Smooth muscle cell (in vitro differentiated cells): ENCODE measurements at regions not wholly inside any gene's neighbourhood (a gene's known extent, or its start where the extent isn't known, plus 50 kb on each side); places are given as distances from the start of the nearest gene placed in this dataset.
A peak's percentile ranks its signal among the peaks of the same experiment; 100 is the strongest.

Source experiments
- DNase-seq: peaks from one replicate; lab custom pipeline; 2025; ENCODE audit not compliant: unreplicated experiment; lab: John Stamatoyannopoulos, UW
- H2AFZ ChIP-seq: fragments of 200-600 bp; sonication (generic); 2 replicates; pipeline ENCODE4 v1.6.0; 2016; ENCODE audit warnings: antibody characterized with exemption, low read depth, mild to moderate bottlenecking
- H3F3A ChIP-seq: fragments of 200-600 bp; sonication (generic); 2 replicates; pipeline ENCODE4 v1.6.0; 2017; ENCODE audit warnings: antibody characterized with exemption, low read depth
- H3K27ac ChIP-seq: fragments of 200-600 bp; sonication (generic); 2 replicates; pipeline ENCODE4 v1.5.1; 2016; ENCODE audit warnings: low read depth, mild to moderate bottlenecking
- H3K27me3 ChIP-seq: fragments of 200-600 bp; sonication (generic); 2 replicates; pipeline ENCODE4 v1.6.1; 2016; ENCODE audit warnings: low read depth, mild to moderate bottlenecking
- H3K36me3 ChIP-seq: fragments of 200-600 bp; sonication (generic); 2 replicates; pipeline ENCODE4 v1.5.1; 2016; ENCODE audit warnings: low read depth
- H3K4me1 ChIP-seq: fragments of 200-600 bp; sonication (generic); 2 replicates; pipeline ENCODE4 v1.5.1; 2016; ENCODE audit warnings: low read depth
- H3K4me2 ChIP-seq: fragments of 200-600 bp; sonication (generic); 2 replicates; pipeline ENCODE4 v1.6.0; 2016; ENCODE audit warnings: mild to moderate bottlenecking
- H3K4me3 ChIP-seq: fragments of 200-600 bp; sonication (generic); 2 replicates; pipeline ENCODE4 v1.5.1; 2016; ENCODE audit warnings: mild to moderate bottlenecking
- H3K79me2 ChIP-seq: fragments of 200-600 bp; sonication (generic); 2 replicates; pipeline ENCODE4 v1.6.0; 2016; ENCODE audit warnings: low read depth, mild to moderate bottlenecking
- H3K9ac ChIP-seq: fragments of 200-600 bp; sonication (generic); 2 replicates; pipeline ENCODE4 v1.6.0; 2016; ENCODE audit warnings: low read depth
- H3K9me3 ChIP-seq: fragments of 200-600 bp; sonication (generic); replicated peaks from 2 replicates; pipeline ENCODE4 v1.5.1; 2016; ENCODE audit warnings: low read depth
- H4K20me1 ChIP-seq: fragments of 200-600 bp; sonication (generic); 2 replicates; pipeline ENCODE4 v1.6.0; 2016; ENCODE audit warnings: low read depth
- WGBS: methylation state at CpG from one replicate; pipeline ENCODE4 v1.1.7; 2016; ENCODE audit warnings: low lambda C conversion rate; 5-methylcytosine and 5-hydroxymethylcytosine counted together
- TF ChIP-seq, protein P1 (sequence below): fragments of 200-600 bp; sonication (generic); IDR thresholded peaks from 2 replicates; pipeline ENCODE4 v1.5.1; 2017; ENCODE audit warnings: borderline replicate concordance, mild to moderate bottlenecking, antibody characterized with exemption; ENCODE audit not compliant: insufficient read depth, poor library complexity, severe bottlenecking

DNA sequence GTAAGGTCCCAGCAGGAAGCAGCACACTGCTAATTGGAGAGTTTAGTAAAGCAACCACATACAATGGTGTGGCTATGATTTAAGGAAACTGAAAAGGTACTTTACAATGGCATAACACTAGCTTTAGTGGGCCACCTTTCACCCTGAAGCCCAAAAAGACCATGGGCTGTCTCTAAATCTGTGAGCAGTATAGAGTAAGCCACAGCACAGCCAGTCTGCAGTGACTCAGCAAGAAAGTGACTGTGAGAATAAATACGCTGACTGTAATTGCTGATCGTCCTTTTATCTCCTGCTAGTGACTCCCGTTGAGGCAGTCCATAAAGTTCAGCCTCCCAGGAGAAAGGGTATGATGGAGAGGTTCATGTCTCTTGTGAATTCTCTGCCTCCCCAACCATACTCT, 679.8 kb upstream of the KIF2B start:
- no peaks in the 10 kb centered on the region for H4K20me1 ChIP-seq
- no peaks in the 10 kb centered on the region for H3K36me3 ChIP-seq
- H3K4me3 ChIP-seq = no peak overlapping the region
- H3K9ac ChIP-seq = no peak overlapping the region
- no peaks in the 10 kb centered on the region for H3K27me3 ChIP-seq
- peak overlapping the region; percentile 79 for H3K4me2 ChIP-seq
- 0% methylated on average over 3 of the region's 3 CpGs for WGBS
- TF ChIP-seq, protein P1, sequence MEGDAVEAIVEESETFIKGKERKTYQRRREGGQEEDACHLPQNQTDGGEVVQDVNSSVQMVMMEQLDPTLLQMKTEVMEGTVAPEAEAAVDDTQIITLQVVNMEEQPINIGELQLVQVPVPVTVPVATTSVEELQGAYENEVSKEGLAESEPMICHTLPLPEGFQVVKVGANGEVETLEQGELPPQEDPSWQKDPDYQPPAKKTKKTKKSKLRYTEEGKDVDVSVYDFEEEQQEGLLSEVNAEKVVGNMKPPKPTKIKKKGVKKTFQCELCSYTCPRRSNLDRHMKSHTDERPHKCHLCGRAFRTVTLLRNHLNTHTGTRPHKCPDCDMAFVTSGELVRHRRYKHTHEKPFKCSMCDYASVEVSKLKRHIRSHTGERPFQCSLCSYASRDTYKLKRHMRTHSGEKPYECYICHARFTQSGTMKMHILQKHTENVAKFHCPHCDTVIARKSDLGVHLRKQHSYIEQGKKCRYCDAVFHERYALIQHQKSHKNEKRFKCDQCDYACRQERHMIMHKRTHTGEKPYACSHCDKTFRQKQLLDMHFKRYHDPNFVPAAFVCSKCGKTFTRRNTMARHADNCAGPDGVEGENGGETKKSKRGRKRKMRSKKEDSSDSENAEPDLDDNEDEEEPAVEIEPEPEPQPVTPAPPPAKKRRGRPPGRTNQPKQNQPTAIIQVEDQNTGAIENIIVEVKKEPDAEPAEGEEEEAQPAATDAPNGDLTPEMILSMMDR = no peak
- peak overlapping the region; percentile 78 for H2AFZ ChIP-seq
- no peak for DNase-seq
- no peak overlapping the region for H3K27ac ChIP-seq
- no peaks in the 10 kb centered on the region for H3F3A ChIP-seq
- peaks cover 17% of the 10 kb centered on the region for H3K4me1 ChIP-seq
- H3K9me3 ChIP-seq = no peaks in the 10 kb centered on the region
- no peaks in the 10 kb centered on the region for H3K79me2 ChIP-seq

DNA sequence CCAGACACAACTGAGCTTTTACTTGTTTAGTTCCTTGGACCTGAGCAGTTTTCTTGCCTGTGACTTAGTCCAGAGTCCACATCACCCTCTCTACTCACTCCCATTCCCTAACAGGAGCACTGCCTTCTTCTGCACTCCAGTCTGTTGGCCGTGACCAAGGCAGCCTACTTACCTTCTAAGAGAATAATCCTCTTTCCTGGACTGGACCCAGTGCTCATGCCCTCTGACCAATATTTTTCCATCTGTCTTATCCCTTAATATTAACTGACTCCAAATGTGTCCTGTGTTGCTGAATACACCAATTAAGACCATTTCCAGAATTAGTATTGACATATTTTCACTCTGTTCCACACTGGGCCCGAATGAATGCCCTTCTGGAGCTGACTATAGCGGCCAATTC, 681.0 kb upstream of the KIF2B start:
- TF ChIP-seq, protein P1 = no peak
- WGBS = 92% methylated on average over 3 of the region's 3 CpGs
- H3K4me1 ChIP-seq = peaks cover 17% of the 10 kb centered on the region

DNA sequence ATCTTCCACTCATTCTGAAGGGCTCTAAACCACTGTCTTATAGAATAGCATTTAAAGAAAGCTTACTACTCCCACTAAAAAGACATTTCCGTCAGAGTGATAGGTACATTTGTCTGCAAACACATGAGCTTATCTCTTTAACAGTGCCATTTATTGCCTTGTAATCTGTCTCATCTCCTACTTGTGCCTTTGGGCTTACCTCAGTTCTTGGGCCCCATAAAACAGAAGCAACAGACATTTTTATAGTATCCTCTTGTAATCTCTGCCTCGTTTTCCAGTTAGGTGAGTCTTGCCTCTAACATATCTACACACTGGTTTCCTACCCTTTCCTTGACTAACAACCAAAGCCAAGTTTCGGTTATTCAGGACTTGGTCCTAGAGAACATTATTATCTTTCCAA, 681.4 kb upstream of the KIF2B start:
- H3F3A ChIP-seq = no peaks in the 10 kb centered on the region
- no peaks in the 10 kb centered on the region for H4K20me1 ChIP-seq
- DNase-seq = no peak
- TF ChIP-seq, protein P1 = no peak
- no peaks in the 10 kb centered on the region for H3K27me3 ChIP-seq
- no peaks in the 10 kb centered on the region for H3K9me3 ChIP-seq
- no peaks in the 10 kb centered on the region for H3K79me2 ChIP-seq
- no peak overlapping the region for H3K27ac ChIP-seq
- no peak overlapping the region for H3K4me3 ChIP-seq
- no peak overlapping the region for H3K4me2 ChIP-seq
- H3K36me3 ChIP-seq = no peaks in the 10 kb centered on the region
- peaks cover 17% of the 10 kb centered on the region for H3K4me1 ChIP-seq
- H2AFZ ChIP-seq = no peak overlapping the region
- no peak overlapping the region for H3K9ac ChIP-seq
- 38% methylated on average over 3 of the region's 3 CpGs for WGBS

More for the DNA sequence above, 681.0 kb upstream of the KIF2B start:
- H3K79me2 ChIP-seq = no peaks in the 10 kb centered on the region
- no peaks in the 10 kb centered on the region for H3F3A ChIP-seq
- H2AFZ ChIP-seq = no peak overlapping the region
- H3K27me3 ChIP-seq = no peaks in the 10 kb centered on the region
- no peak overlapping the region for H3K27ac ChIP-seq
- no peak overlapping the region for H3K9ac ChIP-seq
- no peaks in the 10 kb centered on the region for H3K36me3 ChIP-seq
- H4K20me1 ChIP-seq = no peaks in the 10 kb centered on the region
- no peak for DNase-seq
- H3K4me3 ChIP-seq = no peak overlapping the region
- H3K9me3 ChIP-seq = no peaks in the 10 kb centered on the region
- H3K4me2 ChIP-seq = no peak overlapping the region

DNA sequence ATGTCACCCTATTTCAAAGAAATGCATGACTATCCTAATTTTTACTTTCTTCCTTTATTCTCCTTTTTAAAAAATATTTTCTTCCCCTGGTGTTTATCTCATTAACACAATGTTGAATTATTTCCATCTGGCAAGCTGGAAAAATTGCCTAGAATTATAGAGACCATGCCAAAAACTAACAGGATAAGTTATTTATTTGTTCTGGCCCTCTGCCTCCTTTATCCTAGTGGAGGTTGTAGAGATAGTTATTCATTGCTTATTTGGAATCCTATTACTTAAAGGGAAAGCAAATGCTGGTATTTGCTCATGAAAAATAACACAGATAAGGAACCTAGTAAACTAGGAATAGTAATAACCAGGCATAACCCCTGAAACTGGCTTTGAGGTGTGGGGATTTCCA, 684.9 kb upstream of the KIF2B start:
- H4K20me1 ChIP-seq = no peaks in the 10 kb centered on the region
- H3K9me3 ChIP-seq = no peaks in the 10 kb centered on the region
- no peak for DNase-seq
- TF ChIP-seq, protein P1 = no peak
- no peak overlapping the region for H3K27ac ChIP-seq
- H3K4me2 ChIP-seq = no peak overlapping the region
- no peak overlapping the region for H2AFZ ChIP-seq
- no peaks in the 10 kb centered on the region for H3K27me3 ChIP-seq
- no peak overlapping the region for H3K9ac ChIP-seq
- no peak overlapping the region for H3K4me3 ChIP-seq
- no peaks in the 10 kb centered on the region for H3F3A ChIP-seq
- no peaks in the 10 kb centered on the region for H3K36me3 ChIP-seq
- no peaks in the 10 kb centered on the region for H3K79me2 ChIP-seq
- peaks cover 4% of the 10 kb centered on the region for H3K4me1 ChIP-seq
